ENCODE measurements at regions not wholly inside any gene's neighbourhood (a gene's known extent, or its start where the extent isn't known, plus 50 kb on each side); places are given as distances from the start of the nearest gene placed in this dataset.

DNA sequence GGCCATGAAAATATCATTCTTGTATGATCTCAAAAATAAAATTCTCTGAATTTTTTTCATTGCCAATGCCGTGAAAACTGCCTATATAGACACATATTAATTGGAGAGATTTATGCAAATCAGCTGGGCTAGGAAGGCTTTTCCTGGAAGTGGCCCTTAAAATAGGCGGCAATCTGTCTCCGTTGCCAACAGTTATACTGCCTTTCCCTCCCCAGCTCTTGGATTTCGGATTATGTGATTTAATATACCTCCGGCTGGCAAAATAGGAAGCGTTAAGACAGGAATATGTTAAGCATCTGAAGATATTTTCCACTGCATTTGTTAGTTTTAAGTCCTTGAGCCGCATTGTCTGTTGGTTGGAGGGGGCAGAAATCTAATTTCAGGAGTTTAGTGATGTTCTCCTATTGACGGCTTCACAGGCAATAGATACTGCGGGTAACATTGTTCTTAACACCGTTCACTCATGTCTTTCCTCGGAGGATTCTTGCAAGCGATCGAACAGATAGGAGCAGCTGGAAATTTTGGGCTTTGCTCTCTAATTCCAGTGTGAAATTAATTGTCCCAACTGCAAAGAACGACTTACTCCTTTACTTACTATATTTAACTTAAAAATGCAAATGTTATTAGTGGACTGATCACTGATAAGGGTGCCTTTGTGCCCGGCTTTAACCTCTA is 113.3 kb downstream of the LINC00237 start:
- DNase-seq: no peak

DNA sequence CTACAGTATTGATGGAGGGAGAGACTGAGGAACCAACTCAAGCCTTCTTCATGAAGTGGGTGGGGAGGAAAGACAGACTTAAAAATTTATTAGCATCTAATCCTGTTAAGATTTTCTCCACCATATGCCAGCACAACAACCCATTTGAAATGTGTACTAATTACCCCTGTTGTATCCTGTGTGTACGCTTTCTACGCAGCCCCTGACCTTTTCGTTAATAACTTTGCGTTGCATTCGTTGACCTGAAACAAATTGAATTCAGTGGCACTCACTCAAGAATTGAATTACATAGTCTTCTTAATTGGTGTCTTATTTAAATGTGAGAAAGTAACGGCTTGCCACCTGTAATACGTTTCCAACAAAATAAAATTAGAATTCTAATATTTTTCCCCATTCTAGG is 113.9 kb downstream of the LINC00237 start:
- no peak for DNase-seq

GRCh38 chr20:20989081-20989480 is 117.1 kb downstream of the LINC00237 start:
- DNase-seq: no peak

GRCh38 chr20:20979934-20980333 is 126.2 kb downstream of the LINC00237 start:
- no peak for DNase-seq

- no peak for DNase-seq
These were observed 128.4 kb downstream of the LINC00237 start for GRCh38 chr20:20977786-20978185.

- DNase-seq: no peak
These were observed 133.7 kb downstream of the LINC00237 start for GRCh38 chr20:20972490-20972889.

- DNase-seq: no peak
These were observed 134.3 kb downstream of the LINC00237 start for GRCh38 chr20:20971810-20972209.

- DNase-seq: no peak
These were observed 135.3 kb downstream of the LINC00237 start for GRCh38 chr20:20970841-20971240.

DNA sequence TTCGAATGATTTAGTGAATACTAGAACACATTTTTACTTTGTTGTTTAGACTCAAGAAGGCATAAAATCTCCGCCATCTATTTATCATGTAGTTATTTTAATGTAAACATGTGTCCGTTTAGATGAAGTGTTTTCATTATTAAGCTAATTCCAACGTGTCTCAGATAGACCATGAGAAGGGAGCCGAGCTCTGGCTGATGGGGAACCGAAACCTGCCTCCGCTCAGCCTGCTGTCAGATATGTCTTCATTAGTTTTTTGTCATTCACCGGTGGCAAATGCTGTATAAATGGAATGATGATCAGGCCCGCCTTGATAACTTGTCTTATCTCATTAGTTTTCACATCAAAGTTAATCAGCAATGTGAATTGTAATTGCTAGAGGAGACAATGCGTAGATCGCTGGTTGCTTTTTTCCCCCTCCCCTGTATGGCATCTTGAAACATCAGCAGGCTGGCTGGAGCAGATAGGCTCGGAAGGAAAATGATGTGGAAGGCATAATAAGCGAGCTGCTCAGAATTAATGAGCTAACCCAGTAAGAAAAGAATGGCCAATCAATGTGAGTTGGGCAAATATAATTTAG is 136.4 kb downstream of the LINC00237 start:
- DNase-seq: no peak

- DNase-seq: no peak
These were observed 138.5 kb downstream of the LINC00237 start for GRCh38 chr20:20967564-20968184.

DNA sequence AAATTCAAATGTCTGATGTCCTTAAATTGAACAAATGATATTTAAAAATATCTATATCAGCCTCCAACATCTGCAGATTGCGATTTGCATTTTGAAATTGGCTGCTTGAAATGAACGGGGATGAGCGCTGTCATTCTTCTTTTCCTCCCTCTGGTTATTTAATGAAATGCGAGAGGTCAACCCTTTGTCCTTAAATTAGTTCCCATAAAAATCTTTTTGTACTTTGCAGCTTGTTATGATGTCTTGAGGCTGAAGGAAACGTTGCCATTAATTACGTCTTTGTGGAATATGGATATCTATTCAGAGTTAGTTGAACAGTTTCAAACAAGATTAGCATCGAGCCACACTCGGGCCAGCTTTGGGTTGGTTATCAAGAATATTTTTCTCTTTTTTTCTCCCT is 140.0 kb downstream of the LINC00237 start:
- no peak for DNase-seq

GRCh38 chr20:20959031-20959755 is 147.0 kb downstream of the LINC00237 start:
- no peak for DNase-seq

- DNase-seq: no peak
These were observed 149.6 kb downstream of the LINC00237 start for GRCh38 chr20:20956513-20956931.

- peak; percentile 16 for DNase-seq
These were observed 150.3 kb downstream of the LINC00237 start for GRCh38 chr20:20955892-20956291.

- DNase-seq: peak; percentile 7
These were observed 152.2 kb downstream of the LINC00237 start for GRCh38 chr20:20953738-20954618.

DNA sequence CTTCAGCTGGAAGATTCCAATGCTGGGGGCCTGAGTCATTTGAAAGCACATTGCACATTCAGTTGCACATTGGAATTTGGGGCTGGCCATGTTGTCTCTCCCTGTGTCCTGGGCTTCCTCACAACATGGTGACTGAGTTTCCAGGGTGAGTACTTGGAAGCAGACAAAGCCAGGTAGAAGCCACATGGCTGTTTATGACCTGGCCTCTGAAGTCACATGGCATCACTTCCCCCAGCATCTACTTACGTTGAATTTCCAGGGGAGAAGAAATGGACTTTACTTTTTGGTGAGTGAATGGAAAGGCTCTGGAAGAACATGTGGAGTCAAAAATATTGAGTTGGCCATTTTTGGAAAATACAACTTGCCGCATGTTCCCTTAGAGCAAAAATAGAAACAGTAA is 155.5 kb downstream of the LINC00237 start:
- DNase-seq: no peak

- DNase-seq: peak; percentile 97
These were observed 159.9 kb downstream of the LINC00237 start for GRCh38 chr20:20946122-20946759.

GRCh38 chr20:20941468-20941889 is 164.7 kb downstream of the LINC00237 start:
- DNase-seq: no peak

GRCh38 chr20:20939006-20939405 is 167.2 kb downstream of the LINC00237 start:
- peak; percentile 8 for DNase-seq

GRCh38 chr20:20938599-20938998 is 167.6 kb downstream of the LINC00237 start:
- no peak for DNase-seq

GRCh38 chr20:20938131-20938530 is 168.0 kb downstream of the LINC00237 start:
- no peak for DNase-seq

Data from hematopoietic multipotent progenitor cell treated with erythropoietin and hydrocortisone succinate and interleukin-3 and kit ligand, for 6 days (in vitro differentiated cells).